SU-DHL-6 (cell line): ENCODE measurements at regions not wholly inside any gene's neighbourhood (a gene's known extent, or its start where the extent isn't known, plus 50 kb on each side); places are given as distances from the start of the nearest gene placed in this dataset.

Experiments
- H2AFZ ChIP-seq: fragments of 200-600 bp; sonication (generic); 2 replicates; pipeline ENCODE4 v1.6.1; 2014; ENCODE audit warnings: low read depth, mild to moderate bottlenecking, moderate library complexity, mixed read lengths, antibody characterized with exemption, low read length; ENCODE audit not compliant: severe bottlenecking
- H3F3A ChIP-seq: fragments of 200-600 bp; shearing (Covaris generic); 2 replicates; pipeline ENCODE4 v1.6.0; 2016; ENCODE audit warnings: antibody characterized with exemption, mild to moderate bottlenecking; ENCODE audit not compliant: insufficient read depth
- H3K27ac ChIP-seq: fragments of 200-600 bp; sonication (generic); 2 replicates; pipeline ENCODE4 v1.5.1; 2016; ENCODE audit warnings: low read depth, mild to moderate bottlenecking, low read length, moderate library complexity, mixed read lengths
- H3K27me3 ChIP-seq: fragments of 200-600 bp; sonication (generic), shearing (Covaris generic); 2 replicates; pipeline ENCODE4 v1.6.0; 2014; ENCODE audit warnings: mild to moderate bottlenecking, low read length
- H3K36me3 ChIP-seq: fragments of 200-600 bp; sonication (generic); 2 replicates; pipeline ENCODE4 v1.6.1; 2014; ENCODE audit warnings: mild to moderate bottlenecking, low read length, mixed read lengths
- H3K4me2 ChIP-seq: fragments of 300-600, 200-600 bp; shearing (Covaris generic), sonication (generic); 2 replicates; pipeline ENCODE4 v1.6.0; 2014; ENCODE audit warnings: low read length, low read depth, mild to moderate bottlenecking; ENCODE audit not compliant: poor library complexity, severe bottlenecking
- H3K4me3 ChIP-seq: fragments of 200-600 bp; sonication (generic); 2 replicates; pipeline ENCODE4 v1.5.1; 2014; ENCODE audit warnings: antibody characterized with exemption, low read length, mild to moderate bottlenecking, mixed read lengths; ENCODE audit not compliant: insufficient read depth, poor library complexity, severe bottlenecking
- H3K79me2 ChIP-seq: fragments of 200-600 bp; sonication (generic); 2 replicates; pipeline ENCODE4 v1.6.1; 2014; ENCODE audit warnings: mild to moderate bottlenecking, low read length, moderate library complexity; ENCODE audit not compliant: insufficient read depth
- H3K9ac ChIP-seq: fragments of 200-600 bp; sonication (generic); 2 replicates; pipeline ENCODE4 v1.7.0; 2014; ENCODE audit warnings: mild to moderate bottlenecking, low read length
- H3K9me2 ChIP-seq: fragments of 200-600 bp; sonication (generic); replicated peaks from 2 replicates; pipeline ENCODE4 v1.6.1; 2014; ENCODE audit warnings: low read length; ENCODE audit not compliant: insufficient read depth
- H3K9me3 ChIP-seq: fragments of 200-600 bp; sonication (generic); 2 replicates; pipeline ENCODE4 v1.6.1; 2014; ENCODE audit warnings: low read length, mixed read lengths; ENCODE audit not compliant: insufficient read depth
- H4K20me1 ChIP-seq: fragments of 200-600 bp; sonication (generic); 2 replicates; pipeline ENCODE4 v1.6.1; 2014; ENCODE audit warnings: low read depth, mild to moderate bottlenecking, antibody characterized with exemption, low read length, moderate library complexity, mixed read lengths
- CTCF ChIP-seq: fragments of 200-600 bp; sonication (generic); IDR thresholded peaks from one replicate; pipeline ENCODE4 v1.5.1; 2017; ENCODE audit warnings: antibody characterized with exemption, mild to moderate bottlenecking, low read length, moderate library complexity; ENCODE audit not compliant: insufficient read depth, poor library complexity, severe bottlenecking
- EZH2phosphoT487 ChIP-seq: fragments of 200-600 bp; sonication (generic), shearing (Covaris generic); conservative IDR thresholded peaks from 2 replicates; pipeline ENCODE4 v1.6.1; 2018; ENCODE audit warnings: mild to moderate bottlenecking, antibody characterized with exemption, low read length, moderate library complexity, mixed read lengths

- TF ChIP-seq CTCF (no peak), EZH2phosphoT487 (no peak)
- Histone ChIP-seq H3K9me2 (no peaks in the 10 kb centered on the region), H3K4me3 (no peak overlapping the region), H3K36me3 (no peaks in the 10 kb centered on the region), H3K4me2 (no peak overlapping the region), H2AFZ (no peak overlapping the region), H3K9ac (no peak overlapping the region), H3K79me2 (no peaks in the 10 kb centered on the region), H3K27me3 (no peaks in the 10 kb centered on the region), H3K9me3 (no peaks in the 10 kb centered on the region), H3F3A (no peaks in the 10 kb centered on the region), H4K20me1 (no peaks in the 10 kb centered on the region), H3K27ac (no peak overlapping the region)
These were observed 139.9 kb upstream of the SLC22A23 start for GRCh38 chr6:3596766-3597165.

DNA sequence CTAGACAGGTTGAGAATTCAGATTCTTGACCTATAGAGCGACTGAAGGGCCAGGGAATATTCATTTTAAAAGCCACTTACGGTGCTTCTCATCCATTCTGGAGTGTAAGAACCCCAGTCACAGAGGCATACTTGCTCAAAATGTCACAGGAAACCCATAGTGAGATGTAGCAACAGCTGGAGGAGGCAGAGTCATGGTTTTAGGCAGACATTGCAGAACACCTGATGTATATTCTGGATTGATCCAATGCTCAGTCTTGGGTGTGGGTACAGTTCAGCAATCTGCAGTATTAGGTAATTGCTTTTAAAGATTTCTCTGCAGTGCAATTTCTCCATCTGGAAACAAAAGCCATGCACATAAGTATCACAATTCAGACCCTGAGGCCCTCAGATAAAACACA is 137.4 kb upstream of the SLC22A23 start:
- TF ChIP-seq CTCF (no peak), EZH2phosphoT487 (no peak)
- H4K20me1 ChIP-seq, result no peaks in the 10 kb centered on the region
- no peaks in the 10 kb centered on the region for H3K27me3 ChIP-seq
- no peaks in the 10 kb centered on the region for H3K9me2 ChIP-seq
- no peaks in the 10 kb centered on the region for H3K9me3 ChIP-seq
- H2AFZ ChIP-seq, result no peak overlapping the region
- H3K27ac ChIP-seq, result no peak overlapping the region
- no peak overlapping the region for H3K9ac ChIP-seq
- H3K79me2 ChIP-seq, result no peaks in the 10 kb centered on the region
- no peaks in the 10 kb centered on the region for H3F3A ChIP-seq
- no peak overlapping the region for H3K4me2 ChIP-seq
- no peak overlapping the region for H3K4me3 ChIP-seq
- no peaks in the 10 kb centered on the region for H3K36me3 ChIP-seq

GRCh38 chr6:3593161-3593560 is 136.3 kb upstream of the SLC22A23 start:
- no peaks in the 10 kb centered on the region for H4K20me1 ChIP-seq
- no peak overlapping the region for H3K9ac ChIP-seq
- TF ChIP-seq CTCF, result no peak
- no peak for TF ChIP-seq EZH2phosphoT487
- H3K36me3 ChIP-seq, result no peaks in the 10 kb centered on the region
- no peaks in the 10 kb centered on the region for H3K27me3 ChIP-seq
- H3K4me2 ChIP-seq, result no peak overlapping the region
- H3K9me3 ChIP-seq, result no peaks in the 10 kb centered on the region
- no peak overlapping the region for H2AFZ ChIP-seq
- H3K4me3 ChIP-seq, result no peak overlapping the region
- H3K79me2 ChIP-seq, result no peaks in the 10 kb centered on the region
- no peak overlapping the region for H3K27ac ChIP-seq
- H3F3A ChIP-seq, result no peaks in the 10 kb centered on the region
- no peaks in the 10 kb centered on the region for H3K9me2 ChIP-seq
